ENCODE measurements at regions not wholly inside any gene's neighbourhood (a gene's known extent, or its start where the extent isn't known, plus 50 kb on each side); places are given as distances from the start of the nearest gene placed in this dataset.

DNA sequence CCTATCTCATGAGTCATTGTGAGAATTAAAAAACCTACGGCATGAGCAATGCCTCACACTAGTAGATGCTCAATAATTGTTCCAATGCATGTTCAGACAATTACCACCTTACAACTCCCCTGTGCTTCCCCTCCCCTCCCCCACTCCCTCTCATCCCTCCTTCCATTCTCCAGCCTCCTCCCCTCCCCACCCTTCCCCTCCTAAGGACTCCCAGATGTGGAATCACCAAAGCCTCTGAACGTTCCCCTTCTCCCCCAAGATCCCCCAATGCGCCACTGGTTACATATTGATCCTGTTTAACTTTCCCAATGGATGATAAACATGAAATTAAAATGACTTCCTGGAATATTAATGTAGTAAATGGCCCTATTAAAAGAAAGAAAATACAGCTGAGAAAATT is 84.8 kb downstream of the PCDH1 start:
- Histone ChIP-seq H3K9ac (ENCODE audit: low read depth in 2 of 2, low read length in 2 of 2) (no peak overlapping the region), H3K9me3 (no peaks in the 10 kb centered on the region), H3K4me1 (no peaks in the 10 kb centered on the region), H3K36me3 (no peaks in the 10 kb centered on the region), H3K27me3 (no peaks in the 10 kb centered on the region), H3K27ac (no peak overlapping the region), H3K4me3 (no peak overlapping the region)
- TF ChIP-seq, protein P1, sequence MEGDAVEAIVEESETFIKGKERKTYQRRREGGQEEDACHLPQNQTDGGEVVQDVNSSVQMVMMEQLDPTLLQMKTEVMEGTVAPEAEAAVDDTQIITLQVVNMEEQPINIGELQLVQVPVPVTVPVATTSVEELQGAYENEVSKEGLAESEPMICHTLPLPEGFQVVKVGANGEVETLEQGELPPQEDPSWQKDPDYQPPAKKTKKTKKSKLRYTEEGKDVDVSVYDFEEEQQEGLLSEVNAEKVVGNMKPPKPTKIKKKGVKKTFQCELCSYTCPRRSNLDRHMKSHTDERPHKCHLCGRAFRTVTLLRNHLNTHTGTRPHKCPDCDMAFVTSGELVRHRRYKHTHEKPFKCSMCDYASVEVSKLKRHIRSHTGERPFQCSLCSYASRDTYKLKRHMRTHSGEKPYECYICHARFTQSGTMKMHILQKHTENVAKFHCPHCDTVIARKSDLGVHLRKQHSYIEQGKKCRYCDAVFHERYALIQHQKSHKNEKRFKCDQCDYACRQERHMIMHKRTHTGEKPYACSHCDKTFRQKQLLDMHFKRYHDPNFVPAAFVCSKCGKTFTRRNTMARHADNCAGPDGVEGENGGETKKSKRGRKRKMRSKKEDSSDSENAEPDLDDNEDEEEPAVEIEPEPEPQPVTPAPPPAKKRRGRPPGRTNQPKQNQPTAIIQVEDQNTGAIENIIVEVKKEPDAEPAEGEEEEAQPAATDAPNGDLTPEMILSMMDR (IDR thresholded peaks at IDR 0.05), result no peak
- intact Hi-C loops (cut with DNase I), result no loop called here
- DNase-seq, result no peak

- Histone ChIP-seq H3K9me3 (no peaks in the 10 kb centered on the region), H3K9ac (ENCODE audit: low read depth in 2 of 2, low read length in 2 of 2) (no peak overlapping the region), H3K36me3 (no peaks in the 10 kb centered on the region), H3K4me3 (no peak overlapping the region), H3K4me1 (no peaks in the 10 kb centered on the region), H3K27ac (no peak overlapping the region), H3K27me3 (no peaks in the 10 kb centered on the region)
- no peak for DNase-seq
- TF ChIP-seq, protein P1 (IDR thresholded peaks at IDR 0.05), result no peak
- intact Hi-C loops (cut with DNase I), result no loop called here
Measured at GRCh38 chr5:141790630-141791029, 87.6 kb downstream of the PCDH1 start.

DNA sequence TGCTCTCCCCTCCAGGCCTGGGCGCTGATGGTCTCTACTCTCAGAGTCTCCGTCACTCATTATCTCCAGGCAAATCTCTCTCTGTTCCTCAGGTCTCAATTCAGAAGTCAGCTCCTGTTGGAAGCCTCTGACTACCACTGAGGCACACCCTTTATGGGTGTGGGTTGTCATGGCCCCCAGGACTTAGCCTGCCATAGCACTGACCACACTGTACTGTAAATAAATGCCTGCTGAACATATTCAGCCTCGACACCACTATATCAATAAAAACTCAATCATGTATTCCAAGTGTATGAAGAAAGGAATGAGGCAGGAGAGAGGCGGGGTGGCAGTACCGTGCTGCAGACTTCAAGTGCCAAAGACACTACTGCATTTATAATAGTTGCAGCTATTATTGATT is 88.9 kb downstream of the PCDH1 start:
- intact Hi-C loops (cut with DNase I), result no loop called here

DNA sequence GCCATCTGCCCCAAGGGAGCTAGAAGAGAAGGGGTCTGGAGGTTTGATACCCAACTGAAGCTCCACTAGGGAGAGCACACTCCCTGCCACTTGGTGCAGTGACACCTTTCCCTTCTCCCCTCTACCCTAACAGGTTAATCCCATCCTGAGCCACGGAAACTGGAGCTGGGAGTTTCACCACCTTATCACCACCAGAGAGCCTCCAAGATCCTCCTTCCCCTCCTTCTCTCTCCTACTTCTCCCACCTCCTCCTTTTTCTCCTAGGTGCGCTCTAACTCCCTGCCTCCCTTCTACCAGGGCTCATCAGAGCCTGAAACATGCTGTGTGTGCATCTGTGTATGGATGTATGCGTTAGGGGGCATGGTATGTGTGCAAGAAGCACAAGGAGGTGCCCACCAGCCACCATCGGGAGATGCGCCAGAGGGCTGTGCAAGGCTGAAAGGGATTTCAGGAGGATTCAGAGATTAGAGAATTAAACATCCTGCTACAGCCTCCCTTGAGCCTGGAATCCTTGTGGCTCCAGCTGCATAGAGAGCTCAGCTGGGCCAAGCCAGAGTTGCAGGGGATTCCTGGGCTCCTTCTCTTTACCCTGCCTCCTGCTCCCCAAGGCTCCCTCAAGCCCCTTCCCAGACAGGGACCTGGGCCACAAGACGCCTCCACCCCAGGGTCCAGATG is 89.8 kb downstream of the PCDH1 start:
- H3K9ac ChIP-seq (ENCODE audit: low read depth in 2 of 2, low read length in 2 of 2), result no peak overlapping the region
- intact Hi-C loops (cut with DNase I), result no loop called here

More for the DNA sequence above, 88.9 kb downstream of the PCDH1 start:
- H3K9ac ChIP-seq (ENCODE audit: low read depth in 2 of 2, low read length in 2 of 2), result no peak overlapping the region
- no peak overlapping the region for H3K27ac ChIP-seq
- no peaks in the 10 kb centered on the region for H3K27me3 ChIP-seq
- TF ChIP-seq, protein P1 (IDR thresholded peaks at IDR 0.05), result no peak
- no peaks in the 10 kb centered on the region for H3K4me1 ChIP-seq
- no peaks in the 10 kb centered on the region for H3K36me3 ChIP-seq
- H3K4me3 ChIP-seq, result no peak overlapping the region
- no peaks in the 10 kb centered on the region for H3K9me3 ChIP-seq
- no peak for DNase-seq

GRCh38 chr5:141787376-141787775 is 90.8 kb downstream of the PCDH1 start:
- no peaks in the 10 kb centered on the region for H3K4me1 ChIP-seq
- intact Hi-C loops (cut with DNase I), result no loop called here
- H3K36me3 ChIP-seq, result no peaks in the 10 kb centered on the region
- no peak overlapping the region for H3K9ac ChIP-seq (ENCODE audit: low read depth in 2 of 2, low read length in 2 of 2)
- DNase-seq, result no peak
- TF ChIP-seq, protein P1 (IDR thresholded peaks at IDR 0.05), result no peak
- no peaks in the 10 kb centered on the region for H3K9me3 ChIP-seq
- no peaks in the 10 kb centered on the region for H3K27me3 ChIP-seq
- H3K27ac ChIP-seq, result no peak overlapping the region
- H3K4me3 ChIP-seq, result no peak overlapping the region

More for the DNA sequence above, 89.8 kb downstream of the PCDH1 start:
- no peaks in the 10 kb centered on the region for H3K27me3 ChIP-seq
- H3K4me1 ChIP-seq, result no peaks in the 10 kb centered on the region
- no peak overlapping the region for H3K4me3 ChIP-seq
- no peaks in the 10 kb centered on the region for H3K9me3 ChIP-seq
- H3K36me3 ChIP-seq, result no peaks in the 10 kb centered on the region
- TF ChIP-seq, protein P1 (IDR thresholded peaks at IDR 0.05), result no peak
- no peak for DNase-seq
- no peak overlapping the region for H3K27ac ChIP-seq

All from colonic mucosa (tissue), 4 donors.